ENCODE measurements at regions not wholly inside any gene's neighbourhood (a gene's known extent, or its start where the extent isn't known, plus 50 kb on each side); places are given as distances from the start of the nearest gene placed in this dataset.
"Not testable (repeated sequence)": the region's sequence is repeated elsewhere in the genome, so short reads cannot be mapped to it uniquely, and the experiment has no call there.

- intact Hi-C loops (cut with DNase I; ENCODE audit: low total_unique reads) (no loop called here), in situ Hi-C loops (cut with MboI; ENCODE audit: low pct_ligation_motif_present in 1 of 4, low pct_unique_long_range_greater_than_20kb in 1 of 4, low sequenced_read_pairs in 3 of 4) (no loop called here)
- H3K36me3 ChIP-seq: no peaks in the 10 kb centered on the region
- TF ChIP-seq POLR2AphosphoS5 (IDR thresholded peaks at IDR 0.05) (no peak), EP300 (IDR thresholded peaks at IDR 0.05; ENCODE audit: low read depth) (no peak), POLR2A (IDR thresholded peaks at IDR 0.05) (no peak), CTCF (IDR thresholded peaks at IDR 0.05) (no peak)
- no peak overlapping the region for H3K4me3 ChIP-seq
- no peaks in the 10 kb centered on the region for H3K4me1 ChIP-seq
- no peaks in the 10 kb centered on the region for H3K27me3 ChIP-seq
- WGBS, 2 donors (ENCODE audit: low coverage in 1 of 2): 75 to 80% methylated on average over 5 of the region's 5 CpGs
- no peak for DNase-seq
- no peak overlapping the region for H3K27ac ChIP-seq
- no peaks in the 10 kb centered on the region for H3K9me3 ChIP-seq
Observed at GRCh38 chr10:33031815-33032653, 74.0 kb upstream of the ITGB1 start.

DNA sequence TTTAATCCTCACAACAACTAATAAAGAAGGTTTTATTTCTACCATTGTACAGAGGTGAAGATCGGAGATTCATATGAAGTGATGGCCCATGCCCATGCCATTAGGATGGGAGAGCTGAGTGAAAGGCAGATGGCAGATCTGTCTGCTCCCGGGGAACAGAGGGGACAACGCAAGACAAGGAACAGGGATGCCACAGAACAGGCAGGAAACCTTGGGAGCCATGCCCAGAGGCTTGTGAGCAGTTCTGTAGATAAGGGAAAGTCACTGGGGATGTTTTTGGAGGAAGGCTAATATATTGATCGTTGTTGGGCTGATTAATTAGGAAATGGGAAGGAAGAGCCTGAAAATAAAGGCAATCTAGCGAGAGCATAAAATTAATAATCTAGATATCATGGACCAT, 73.1 kb upstream of the ITGB1 start:
- no peaks in the 10 kb centered on the region for H3K9me3 ChIP-seq
- H3K36me3 ChIP-seq: no peaks in the 10 kb centered on the region
- no peaks in the 10 kb centered on the region for H3K4me1 ChIP-seq
- no peaks in the 10 kb centered on the region for H3K27me3 ChIP-seq
- no peak overlapping the region for H3K27ac ChIP-seq
- no peak for DNase-seq
- no peak overlapping the region for H3K4me3 ChIP-seq
- intact Hi-C loops (cut with DNase I; ENCODE audit: low total_unique reads) (no loop called here), in situ Hi-C loops (cut with MboI; ENCODE audit: low pct_ligation_motif_present in 1 of 4, low pct_unique_long_range_greater_than_20kb in 1 of 4, low sequenced_read_pairs in 3 of 4) (no loop called here)
- WGBS, 2 donors (ENCODE audit: low coverage in 1 of 2): 82 to 99% methylated on average over 4 to 5 of the region's 5 CpGs
- TF ChIP-seq POLR2A (IDR thresholded peaks at IDR 0.05) (no peak), EP300 (IDR thresholded peaks at IDR 0.05; ENCODE audit: low read depth) (no peak), CTCF (IDR thresholded peaks at IDR 0.05) (no peak), POLR2AphosphoS5 (IDR thresholded peaks at IDR 0.05) (no peak)

DNA sequence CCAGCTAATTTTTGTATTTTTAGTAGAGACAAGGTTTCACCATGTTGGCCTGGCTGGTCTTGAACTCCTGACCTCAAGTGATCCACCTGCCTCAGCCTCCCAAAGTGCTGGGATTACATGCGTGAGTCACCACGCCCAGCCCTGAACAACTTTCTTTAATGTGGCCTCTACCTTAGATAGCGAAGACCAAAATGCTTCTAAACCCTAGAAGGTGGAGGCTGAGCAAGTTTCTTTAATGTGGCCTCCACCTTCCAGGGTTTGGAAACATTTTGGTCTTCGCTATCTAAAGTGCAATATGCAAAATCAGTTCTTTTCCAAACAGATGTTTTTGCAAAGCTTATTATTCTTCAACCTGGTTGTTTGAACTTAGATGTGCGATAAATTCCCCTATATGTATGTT, 70.5 kb upstream of the ITGB1 start:
- H3K27me3 ChIP-seq; H3K4me3 ChIP-seq; H3K9me3 ChIP-seq; DNase-seq; in situ Hi-C loops (cut with MboI; ENCODE audit: low pct_ligation_motif_present in 1 of 4, low pct_unique_long_range_greater_than_20kb in 1 of 4, low sequenced_read_pairs in 3 of 4); H3K27ac ChIP-seq; H3K4me1 ChIP-seq; intact Hi-C loops (cut with DNase I; ENCODE audit: low total_unique reads); H3K36me3 ChIP-seq: not testable (repeated sequence)
- WGBS, 2 donors (ENCODE audit: low coverage in 1 of 2): 86 to 93% methylated on average over 2 to 5 of the region's 5 CpGs

- Histone ChIP-seq H3K4me3 (no peak overlapping the region), H3K9me3 (no peaks in the 10 kb centered on the region), H3K27ac (no peak overlapping the region), H3K36me3 (no peaks in the 10 kb centered on the region), H3K27me3 (no peaks in the 10 kb centered on the region), H3K4me1 (no peaks in the 10 kb centered on the region)
- in situ Hi-C loops (cut with MboI; ENCODE audit: low pct_ligation_motif_present in 1 of 4, low pct_unique_long_range_greater_than_20kb in 1 of 4, low sequenced_read_pairs in 3 of 4) (no loop called here), intact Hi-C loops (cut with DNase I; ENCODE audit: low total_unique reads) (no loop called here)
- DNase-seq: no peak
- TF ChIP-seq CTCF (IDR thresholded peaks at IDR 0.05): no peak
- TF ChIP-seq EP300 (IDR thresholded peaks at IDR 0.05; ENCODE audit: low read depth): no peak
- no peak for TF ChIP-seq POLR2A (IDR thresholded peaks at IDR 0.05)
- no peak for TF ChIP-seq POLR2AphosphoS5 (IDR thresholded peaks at IDR 0.05)
- WGBS, 2 donors (ENCODE audit: low coverage in 1 of 2): 81 to 89% methylated on average over 5 to 6 of the region's 6 CpGs
Observed at GRCh38 chr10:33027088-33027487, 69.1 kb upstream of the ITGB1 start.

- in situ Hi-C loops (cut with MboI; ENCODE audit: low pct_ligation_motif_present in 1 of 4, low pct_unique_long_range_greater_than_20kb in 1 of 4, low sequenced_read_pairs in 3 of 4) (no loop called here), intact Hi-C loops (cut with DNase I; ENCODE audit: low total_unique reads) (no loop called here)
- TF ChIP-seq POLR2AphosphoS5 (IDR thresholded peaks at IDR 0.05) (no peak), POLR2A (IDR thresholded peaks at IDR 0.05) (no peak), EP300 (IDR thresholded peaks at IDR 0.05; ENCODE audit: low read depth) (no peak), CTCF (IDR thresholded peaks at IDR 0.05) (no peak)
- no peaks in the 10 kb centered on the region for H3K36me3 ChIP-seq
- no peak for DNase-seq
- H3K4me1 ChIP-seq: no peaks in the 10 kb centered on the region
- H3K27ac ChIP-seq: no peak overlapping the region
- H3K4me3 ChIP-seq: no peak overlapping the region
- H3K27me3 ChIP-seq: no peaks in the 10 kb centered on the region
- 71 to 79% methylated on average over 2 to 3 of the region's 3 CpGs for WGBS, 2 donors (ENCODE audit: low coverage in 1 of 2)
- H3K9me3 ChIP-seq: no peaks in the 10 kb centered on the region
Observed at GRCh38 chr10:33026422-33026821, 68.4 kb upstream of the ITGB1 start.
